ENCODE measurements at regions not wholly inside any gene's neighbourhood (a gene's known extent, or its start where the extent isn't known, plus 50 kb on each side); places are given as distances from the start of the nearest gene placed in this dataset.

GRCh38 chr1:116224561-116224960 is 113.4 kb downstream of the MAB21L3 start:
- CTCF ChIA-PET (ENCODE audit: low intra/inter-chr PET ratio, low total read pairs), result no interaction called here
- DNase-seq (ENCODE audit: low spot score), result no peak
- 14% methylated on average over 4 of the region's 4 CpGs for WGBS (ENCODE audit: low lambda C conversion rate)
- BruUV-seq (replicated peaks), result no TSS peak
- Histone ChIP-seq H3K4me2 (ENCODE audit: low read depth, low read length) (no peak overlapping the region), H3K27ac (ENCODE audit: extremely low read length, insufficient read depth, low read length) (no peak overlapping the region), H2AFZ (ENCODE audit: low read length) (no peak overlapping the region), H4K20me1 (ENCODE audit: insufficient read depth, low read length) (no peaks in the 10 kb centered on the region), H3K4me1 (ENCODE audit: insufficient read depth, low read length) (no peaks in the 10 kb centered on the region), H3K9ac (ENCODE audit: insufficient read depth, low read depth, low read length) (no peak overlapping the region), H3K36me3 (replicated peaks in 1 of 2; ENCODE audit: control insufficient read depth in 1 of 2, insufficient read depth in 2 of 2, low read length in 2 of 2) (no peaks in the 10 kb centered on the region), H3K27me3 (ENCODE audit: control insufficient read depth in 1 of 2, insufficient read depth in 2 of 2, low read length in 2 of 2) (peaks cover 0 to 3% of the 10 kb centered on the region in 2 experiments; a peak in 1 of 5 replicates), H3K79me2 (ENCODE audit: insufficient read depth, low read length) (no peaks in the 10 kb centered on the region), H3K4me3 (replicated peaks in 1 of 3; ENCODE audit: insufficient read depth in 1 of 3, low read depth in 2 of 3, low read length in 3 of 3) (no peak overlapping the region), H3K9me3 (ENCODE audit: low read length) (no peaks in the 10 kb centered on the region)
- intact Hi-C loops (cut with micrococcal nuclease; ENCODE audit: unreplicated experiment) (no loop called here), in situ Hi-C loops (cut with HindIII; ENCODE audit: extremely low pct_ligation_motif_present, low pct_unique_long_range_greater_than_20kb) (no loop called here)
- no peak for FAIRE-seq
- POLR2A ChIA-PET, result no interaction called here
- ATAC-seq, result no peak
- TF ChIP-seq ZFP36 (IDR thresholded peaks at IDR 0.05; ENCODE audit: borderline replicate concordance, low read depth, low read length, partially characterized antibody), result no peak
- TF ChIP-seq PHF8 (CRISPR knock-in tag; IDR thresholded peaks at IDR 0.05), result no peak

GRCh38 chr1:116226017-116226416 is 114.8 kb downstream of the MAB21L3 start:
- Histone ChIP-seq H3K27ac (ENCODE audit: extremely low read length, insufficient read depth, low read length) (no peak overlapping the region), H3K4me2 (ENCODE audit: low read depth, low read length) (no peak overlapping the region), H3K4me3 (replicated peaks in 1 of 3; ENCODE audit: insufficient read depth in 1 of 3, low read depth in 2 of 3, low read length in 3 of 3) (no peak overlapping the region), H3K36me3 (replicated peaks in 1 of 2; ENCODE audit: control insufficient read depth in 1 of 2, insufficient read depth in 2 of 2, low read length in 2 of 2) (no peaks in the 10 kb centered on the region), H2AFZ (ENCODE audit: low read length) (no peak overlapping the region), H3K9me3 (ENCODE audit: low read length) (no peaks in the 10 kb centered on the region), H3K9ac (ENCODE audit: insufficient read depth, low read depth, low read length) (no peak overlapping the region), H3K27me3 (ENCODE audit: control insufficient read depth in 1 of 2, insufficient read depth in 2 of 2, low read length in 2 of 2) (peaks cover 0 to 3% of the 10 kb centered on the region in 2 experiments; a peak in 1 of 5 replicates), H3K79me2 (ENCODE audit: insufficient read depth, low read length) (no peaks in the 10 kb centered on the region), H3K4me1 (ENCODE audit: insufficient read depth, low read length) (no peaks in the 10 kb centered on the region), H4K20me1 (ENCODE audit: insufficient read depth, low read length) (no peaks in the 10 kb centered on the region)
- ATAC-seq, result no peak
- intact Hi-C loops (cut with micrococcal nuclease; ENCODE audit: unreplicated experiment), result no loop called here
- no peak for FAIRE-seq
- in situ Hi-C loops (cut with HindIII; ENCODE audit: extremely low pct_ligation_motif_present, low pct_unique_long_range_greater_than_20kb), result no loop called here
- WGBS (ENCODE audit: low lambda C conversion rate), result 81% methylated on average over 1 of the region's 1 CpG
- BruUV-seq (replicated peaks), result no TSS peak
- ChIA-PET CTCF (ENCODE audit: low intra/inter-chr PET ratio, low total read pairs) (no interaction called here), POLR2A (no interaction called here)
- TF ChIP-seq, protein P1, sequence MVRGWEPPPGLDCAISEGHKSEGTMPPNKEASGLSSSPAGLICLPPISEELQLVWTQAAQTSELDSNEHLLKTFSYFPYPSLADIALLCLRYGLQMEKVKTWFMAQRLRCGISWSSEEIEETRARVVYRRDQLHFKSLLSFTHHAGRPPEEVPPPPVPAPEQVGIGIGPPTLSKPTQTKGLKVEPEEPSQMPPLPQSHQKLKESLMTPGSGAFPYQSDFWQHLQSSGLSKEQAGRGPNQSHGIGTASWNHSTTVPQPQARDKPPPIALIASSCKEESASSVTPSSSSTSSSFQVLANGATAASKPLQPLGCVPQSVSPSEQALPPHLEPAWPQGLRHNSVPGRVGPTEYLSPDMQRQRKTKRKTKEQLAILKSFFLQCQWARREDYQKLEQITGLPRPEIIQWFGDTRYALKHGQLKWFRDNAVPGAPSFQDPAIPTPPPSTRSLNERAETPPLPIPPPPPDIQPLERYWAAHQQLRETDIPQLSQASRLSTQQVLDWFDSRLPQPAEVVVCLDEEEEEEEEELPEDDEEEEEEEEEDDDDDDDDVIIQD (CRISPR knock-in tag; IDR thresholded peaks at IDR 0.05; ENCODE audit: low read depth), result no peak
- TF ChIP-seq PHB2 (IDR thresholded peaks at IDR 0.05; ENCODE audit: partially characterized antibody) (no peak), ATF2 (CRISPR knock-in tag; IDR thresholded peaks at IDR 0.05) (no peak), KAT8 (CRISPR knock-in tag; IDR thresholded peaks at IDR 0.05) (no peak), TMF1 (CRISPR knock-in tag; IDR thresholded peaks at IDR 0.05; ENCODE audit: low read depth) (no peak), IKZF1 (IDR thresholded peaks at IDR 0.05) (no peak), ZNF513 (CRISPR knock-in tag; conservative IDR thresholded peaks at IDR 0.05) (no peak), PRDM4 (CRISPR knock-in tag; IDR thresholded peaks at IDR 0.05; ENCODE audit: borderline replicate concordance) (no peak)
- TF ChIP-seq, protein P2, sequence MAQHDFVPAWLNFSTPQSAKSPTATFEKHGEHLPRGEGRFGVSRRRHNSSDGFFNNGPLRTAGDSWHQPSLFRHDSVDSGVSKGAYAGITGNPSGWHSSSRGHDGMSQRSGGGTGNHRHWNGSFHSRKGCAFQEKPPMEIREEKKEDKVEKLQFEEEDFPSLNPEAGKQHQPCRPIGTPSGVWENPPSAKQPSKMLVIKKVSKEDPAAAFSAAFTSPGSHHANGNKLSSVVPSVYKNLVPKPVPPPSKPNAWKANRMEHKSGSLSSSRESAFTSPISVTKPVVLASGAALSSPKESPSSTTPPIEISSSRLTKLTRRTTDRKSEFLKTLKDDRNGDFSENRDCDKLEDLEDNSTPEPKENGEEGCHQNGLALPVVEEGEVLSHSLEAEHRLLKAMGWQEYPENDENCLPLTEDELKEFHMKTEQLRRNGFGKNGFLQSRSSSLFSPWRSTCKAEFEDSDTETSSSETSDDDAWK (CRISPR knock-in tag; IDR thresholded peaks at IDR 0.05), result no peak
- no peak for DNase-seq (ENCODE audit: low spot score)
